GM21447 (cell line): ENCODE measurements at regions not wholly inside any gene's neighbourhood (a gene's known extent, or its start where the extent isn't known, plus 50 kb on each side); places are given as distances from the start of the nearest gene placed in this dataset.
"Not testable (repeated sequence)": the region's sequence is repeated elsewhere in the genome, so short reads cannot be mapped to it uniquely, and the experiment has no call there.

ENCODE experiments used
- ATAC-seq: cut with Tn5 transposase; IDR thresholded peaks from one replicate; pipeline ENCODE4 v1.9.1; 2021; ENCODE audit not compliant: unreplicated experiment

GRCh38 chr4:64216741-64217140 is 192.5 kb downstream of the TECRL start:
- no peak for ATAC-seq

GRCh38 chr4:64205376-64205775 is 203.9 kb downstream of the TECRL start:
- no peak for ATAC-seq

- ATAC-seq = no peak
Observed at GRCh38 chr4:64200001-64200555, 209.2 kb downstream of the TECRL start.

- ATAC-seq = no peak
Observed at GRCh38 chr4:64195582-64195981, 213.7 kb downstream of the TECRL start.

GRCh38 chr4:64192731-64193412 is 216.4 kb downstream of the TECRL start:
- no peak for ATAC-seq

GRCh38 chr4:64174247-64174882 is 234.9 kb downstream of the TECRL start:
- no peak for ATAC-seq

- ATAC-seq = no peak
Observed at GRCh38 chr4:64166365-64166764, 242.9 kb downstream of the TECRL start.

- peak; percentile 77 for ATAC-seq
Observed at GRCh38 chr4:64158648-64159326, 250.5 kb downstream of the TECRL start.

GRCh38 chr4:64157397-64157796 is 251.9 kb downstream of the TECRL start:
- ATAC-seq = no peak

GRCh38 chr4:64156253-64156652 is 253.0 kb downstream of the TECRL start:
- ATAC-seq = no peak

- no peak for ATAC-seq
Observed at GRCh38 chr4:64146030-64146429, 263.2 kb downstream of the TECRL start.

GRCh38 chr4:64144994-64145393 is 264.3 kb downstream of the TECRL start:
- no peak for ATAC-seq

- ATAC-seq = no peak
Observed at GRCh38 chr4:64130907-64131306, 278.3 kb downstream of the TECRL start.

GRCh38 chr4:64125354-64125753 is 283.9 kb downstream of the TECRL start:
- ATAC-seq = no peak

GRCh38 chr4:64121803-64122202 is 287.4 kb downstream of the TECRL start:
- ATAC-seq = no peak

GRCh38 chr4:64105903-64106302 is 303.3 kb downstream of the TECRL start:
- no peak for ATAC-seq

- ATAC-seq = no peak
Observed at GRCh38 chr4:64095398-64095797, 313.9 kb downstream of the TECRL start.

- ATAC-seq = no peak
Observed at GRCh38 chr4:64079316-64079715, 329.9 kb downstream of the TECRL start.

- no peak for ATAC-seq
Observed at GRCh38 chr4:64068096-64068495, 341.2 kb downstream of the TECRL start.

GRCh38 chr4:64062991-64063390 is 346.3 kb downstream of the TECRL start:
- no peak for ATAC-seq

- ATAC-seq = not testable (repeated sequence)
Observed at GRCh38 chr4:64037033-64037432, 372.2 kb downstream of the TECRL start.

GRCh38 chr4:64022560-64022959 is 386.7 kb downstream of the TECRL start:
- no peak for ATAC-seq
